ENCODE measurements at regions not wholly inside any gene's neighbourhood (a gene's known extent, or its start where the extent isn't known, plus 50 kb on each side); places are given as distances from the start of the nearest gene placed in this dataset.
"Not testable (repeated sequence)": the region's sequence is repeated elsewhere in the genome, so short reads cannot be mapped to it uniquely, and the experiment has no call there.

- Histone ChIP-seq H3K9ac (ENCODE audit: low read length in 3 of 3) (no peak overlapping the region), H3K27me3 (ENCODE audit: control insufficient read depth, insufficient read depth, low read length) (no peaks in the 10 kb centered on the region), H3K4me1 (ENCODE audit: control insufficient read depth in 2 of 3, insufficient read depth in 2 of 3, low read depth in 1 of 3, low read length in 3 of 3) (no peaks in the 10 kb centered on the region), H3K9me3 (ENCODE audit: control insufficient read depth in 2 of 3, insufficient read depth in 1 of 3, low read length in 3 of 3) (no peaks in the 10 kb centered on the region), H3K27ac (ENCODE audit: low read depth in 2 of 2, low read length in 2 of 2) (no peak overlapping the region), H3K4me3 (ENCODE audit: low read length in 3 of 3) (no peak overlapping the region), H3K36me3 (ENCODE audit: control insufficient read depth in 2 of 3, insufficient read depth in 3 of 3, low read length in 3 of 3) (no peaks in the 10 kb centered on the region)
- FAIRE-seq (no peak), DNase-seq (no peak)
- no peak for TF ChIP-seq CTCF (IDR thresholded peaks at IDR 0.05; ENCODE audit: borderline replicate concordance, extremely low read depth, insufficient read depth)
- intact Hi-C loops (cut with DNase I) = no loop called here
These were observed 936.5 kb upstream of the ADGRB3 start for GRCh38 chr6:67698534-67698933.

GRCh38 chr6:67694127-67694526, 941.0 kb upstream of the ADGRB3 start:
- FAIRE-seq (peak; percentile 8), DNase-seq (no peak)
- Histone ChIP-seq H3K9ac (ENCODE audit: low read length in 3 of 3) (no peak overlapping the region), H3K27ac (ENCODE audit: low read depth in 2 of 2, low read length in 2 of 2) (no peak overlapping the region), H3K9me3 (ENCODE audit: control insufficient read depth in 2 of 3, insufficient read depth in 1 of 3, low read length in 3 of 3) (no peaks in the 10 kb centered on the region), H3K27me3 (ENCODE audit: control insufficient read depth, insufficient read depth, low read length) (no peaks in the 10 kb centered on the region), H3K4me3 (ENCODE audit: low read length in 3 of 3) (no peak overlapping the region), H3K4me1 (ENCODE audit: control insufficient read depth in 2 of 3, insufficient read depth in 2 of 3, low read depth in 1 of 3, low read length in 3 of 3) (no peaks in the 10 kb centered on the region), H3K36me3 (ENCODE audit: control insufficient read depth in 2 of 3, insufficient read depth in 3 of 3, low read length in 3 of 3) (no peaks in the 10 kb centered on the region)
- no peak for TF ChIP-seq CTCF (IDR thresholded peaks at IDR 0.05; ENCODE audit: borderline replicate concordance, extremely low read depth, insufficient read depth)
- intact Hi-C loops (cut with DNase I) = no loop called here

- TF ChIP-seq CTCF (IDR thresholded peaks at IDR 0.05; ENCODE audit: borderline replicate concordance, extremely low read depth, insufficient read depth) = no peak
- Histone ChIP-seq H3K9ac (ENCODE audit: low read length in 3 of 3) (no peak overlapping the region), H3K36me3 (ENCODE audit: control insufficient read depth in 2 of 3, insufficient read depth in 3 of 3, low read length in 3 of 3) (no peaks in the 10 kb centered on the region), H3K27me3 (ENCODE audit: control insufficient read depth, insufficient read depth, low read length) (no peaks in the 10 kb centered on the region), H3K4me3 (ENCODE audit: low read length in 3 of 3) (no peak overlapping the region), H3K4me1 (ENCODE audit: control insufficient read depth in 2 of 3, insufficient read depth in 2 of 3, low read depth in 1 of 3, low read length in 3 of 3) (no peaks in the 10 kb centered on the region), H3K9me3 (ENCODE audit: control insufficient read depth in 2 of 3, insufficient read depth in 1 of 3, low read length in 3 of 3) (no peaks in the 10 kb centered on the region), H3K27ac (ENCODE audit: low read depth in 2 of 2, low read length in 2 of 2) (no peak overlapping the region)
- intact Hi-C loops (cut with DNase I) = no loop called here
- no peak for DNase-seq
- FAIRE-seq = no peak
These were observed 945.8 kb upstream of the ADGRB3 start for GRCh38 chr6:67689329-67689728.

GRCh38 chr6:67687396-67687795, 947.7 kb upstream of the ADGRB3 start:
- H3K9me3 ChIP-seq (ENCODE audit: control insufficient read depth in 2 of 3, insufficient read depth in 1 of 3, low read length in 3 of 3) = no peaks in the 10 kb centered on the region
- H3K27ac ChIP-seq (ENCODE audit: low read depth in 2 of 2, low read length in 2 of 2) = no peak overlapping the region
- no peak for TF ChIP-seq CTCF (IDR thresholded peaks at IDR 0.05; ENCODE audit: borderline replicate concordance, extremely low read depth, insufficient read depth)
- H3K4me1 ChIP-seq (ENCODE audit: control insufficient read depth in 2 of 3, insufficient read depth in 2 of 3, low read depth in 1 of 3, low read length in 3 of 3) = no peaks in the 10 kb centered on the region
- intact Hi-C loops (cut with DNase I) = no loop called here
- no peak for FAIRE-seq
- no peak overlapping the region for H3K4me3 ChIP-seq (ENCODE audit: low read length in 3 of 3)
- no peak overlapping the region for H3K9ac ChIP-seq (ENCODE audit: low read length in 3 of 3)
- no peaks in the 10 kb centered on the region for H3K36me3 ChIP-seq (ENCODE audit: control insufficient read depth in 2 of 3, insufficient read depth in 3 of 3, low read length in 3 of 3)
- no peaks in the 10 kb centered on the region for H3K27me3 ChIP-seq (ENCODE audit: control insufficient read depth, insufficient read depth, low read length)
- DNase-seq = no peak

GRCh38 chr6:67686225-67686624, 948.9 kb upstream of the ADGRB3 start:
- H3K4me3 ChIP-seq (ENCODE audit: low read length in 3 of 3); H3K36me3 ChIP-seq (ENCODE audit: control insufficient read depth in 2 of 3, insufficient read depth in 3 of 3, low read length in 3 of 3); H3K27ac ChIP-seq (ENCODE audit: low read depth in 2 of 2, low read length in 2 of 2); H3K9ac ChIP-seq (ENCODE audit: low read length in 3 of 3); DNase-seq; H3K4me1 ChIP-seq (ENCODE audit: control insufficient read depth in 2 of 3, insufficient read depth in 2 of 3, low read depth in 1 of 3, low read length in 3 of 3); H3K27me3 ChIP-seq (ENCODE audit: control insufficient read depth, insufficient read depth, low read length); intact Hi-C loops (cut with DNase I); H3K9me3 ChIP-seq (ENCODE audit: control insufficient read depth in 2 of 3, insufficient read depth in 1 of 3, low read length in 3 of 3): not testable (repeated sequence)
- peak; percentile 85 for FAIRE-seq
